Tibial nerve (tissue), 4 donors: ENCODE measurements at regions not wholly inside any gene's neighbourhood (a gene's known extent, or its start where the extent isn't known, plus 50 kb on each side); places are given as distances from the start of the nearest gene placed in this dataset.

Source experiments
- EP300 ChIP-seq, 2 donors: sonication (generic); formaldehyde crosslinking; IDR thresholded peaks; one replicate each; pipeline ENCODE4 v1.6.1; 2017; ENCODE audit warnings: antibody characterized with exemption in 2 of 2, mild to moderate bottlenecking in 1 of 2
- POLR2A ChIP-seq, 2 donors: fragments of 450-650 bp; IDR thresholded peaks; one replicate each; pipeline ENCODE4 v1.6.1; 2017; ENCODE audit warnings: antibody characterized with exemption in 2 of 2, mild to moderate bottlenecking in 2 of 2, moderate library complexity in 2 of 2
- TF ChIP-seq, protein P1 (sequence below), 5 experiments: fragments of 200-600 bp in 3 of 5; fragments of 450-650 bp in 2 of 5; sonication (generic) in 3 of 5; IDR thresholded peaks; one replicate each; pipeline ENCODE4 v1.5.1; 2016 to 2019; ENCODE audit warnings: antibody characterized with exemption in 5 of 5, mild to moderate bottlenecking in 3 of 5, moderate library complexity in 2 of 5

DNA sequence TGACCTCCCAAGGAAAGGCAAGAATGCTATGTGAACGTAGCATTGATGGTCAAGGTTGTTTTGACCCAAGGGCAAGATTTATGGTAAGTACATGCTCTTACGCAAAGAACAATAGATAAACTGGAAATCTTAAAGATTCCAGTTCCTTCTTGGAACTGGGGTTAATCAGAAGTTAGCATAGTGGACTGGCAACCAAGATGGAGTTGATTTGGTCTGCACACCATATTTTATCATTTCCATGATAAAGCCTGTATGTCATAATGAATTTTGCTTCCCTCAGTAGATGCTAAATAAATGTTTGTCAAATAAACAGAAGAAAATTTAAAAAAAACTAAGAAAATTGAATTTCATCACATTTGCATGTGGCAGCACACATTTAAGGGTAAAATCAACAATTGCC is 242.4 kb upstream of the MEF2C start:
- TF ChIP-seq POLR2A (IDR thresholded peaks at IDR 0.05) (no peak), EP300 (IDR thresholded peaks at IDR 0.05) (no peak)
- TF ChIP-seq, protein P1, sequence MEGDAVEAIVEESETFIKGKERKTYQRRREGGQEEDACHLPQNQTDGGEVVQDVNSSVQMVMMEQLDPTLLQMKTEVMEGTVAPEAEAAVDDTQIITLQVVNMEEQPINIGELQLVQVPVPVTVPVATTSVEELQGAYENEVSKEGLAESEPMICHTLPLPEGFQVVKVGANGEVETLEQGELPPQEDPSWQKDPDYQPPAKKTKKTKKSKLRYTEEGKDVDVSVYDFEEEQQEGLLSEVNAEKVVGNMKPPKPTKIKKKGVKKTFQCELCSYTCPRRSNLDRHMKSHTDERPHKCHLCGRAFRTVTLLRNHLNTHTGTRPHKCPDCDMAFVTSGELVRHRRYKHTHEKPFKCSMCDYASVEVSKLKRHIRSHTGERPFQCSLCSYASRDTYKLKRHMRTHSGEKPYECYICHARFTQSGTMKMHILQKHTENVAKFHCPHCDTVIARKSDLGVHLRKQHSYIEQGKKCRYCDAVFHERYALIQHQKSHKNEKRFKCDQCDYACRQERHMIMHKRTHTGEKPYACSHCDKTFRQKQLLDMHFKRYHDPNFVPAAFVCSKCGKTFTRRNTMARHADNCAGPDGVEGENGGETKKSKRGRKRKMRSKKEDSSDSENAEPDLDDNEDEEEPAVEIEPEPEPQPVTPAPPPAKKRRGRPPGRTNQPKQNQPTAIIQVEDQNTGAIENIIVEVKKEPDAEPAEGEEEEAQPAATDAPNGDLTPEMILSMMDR (IDR thresholded peaks at IDR 0.05): no peak
